ENCODE measurements at regions not wholly inside any gene's neighbourhood (a gene's known extent, or its start where the extent isn't known, plus 50 kb on each side); places are given as distances from the start of the nearest gene placed in this dataset.

- Histone ChIP-seq H2AFZ (ENCODE audit: low read depth, low read length) (no peak overlapping the region), H3K4me2 (ENCODE audit: low read length) (no peak overlapping the region), H3K27me3 (ENCODE audit: insufficient read depth, low read length) (no peaks in the 10 kb centered on the region), H3K4me1 (ENCODE audit: insufficient read depth, low read length) (no peaks in the 10 kb centered on the region), H3K9me3 (ENCODE audit: insufficient read depth, low read depth, low read length) (peaks cover 6% of the 10 kb centered on the region), H3K79me2 (ENCODE audit: insufficient read depth, low read length) (no peaks in the 10 kb centered on the region), H3K36me3 (ENCODE audit: insufficient read depth, low read length) (no peaks in the 10 kb centered on the region), H3K9ac (ENCODE audit: low read length) (no peak overlapping the region), H3K4me3 (ENCODE audit: insufficient read depth, low read depth, low read length) (no peak overlapping the region), H3K27ac (ENCODE audit: low read depth, low read length) (no peak overlapping the region), H4K20me1 (ENCODE audit: insufficient read depth, low read length) (no peaks in the 10 kb centered on the region)
- H3K4me3 Mint-ChIP-seq (ENCODE audit: unreplicated experiment), result no peak overlapping the region
- H3K36me3 Mint-ChIP-seq (ENCODE audit: low read depth, unreplicated experiment), result no peaks in the 10 kb centered on the region
- H3K9me3 Mint-ChIP-seq (ENCODE audit: unreplicated experiment), result peaks cover 6% of the 10 kb centered on the region
- peaks cover under 1% of the 10 kb centered on the region for H3K4me1 Mint-ChIP-seq (ENCODE audit: low read depth, unreplicated experiment)
- no peak for FAIRE-seq
- TF ChIP-seq CTCF (IDR thresholded peaks at IDR 0.05; ENCODE audit: insufficient read depth, low read depth, low read length) (no peak), EZH2 (IDR thresholded peaks at IDR 0.05; ENCODE audit: insufficient read depth, low read length) (no peak)
- no peak for DNase-seq (ENCODE audit: low read depth)
- no peaks in the 10 kb centered on the region for H3K27me3 Mint-ChIP-seq (ENCODE audit: low read depth, unreplicated experiment)
- H3K27ac Mint-ChIP-seq (ENCODE audit: unreplicated experiment), result no peak overlapping the region
Observed at GRCh38 chr15:46703871-46704637, 1013.3 kb upstream of the SEMA6D start.

GRCh38 chr15:46707452-46707851 is 1009.9 kb upstream of the SEMA6D start:
- no peak for DNase-seq (ENCODE audit: low read depth)
- Histone ChIP-seq H3K9ac (ENCODE audit: low read length) (no peak overlapping the region), H3K4me3 (ENCODE audit: insufficient read depth, low read depth, low read length) (no peak overlapping the region), H3K27ac (ENCODE audit: low read depth, low read length) (no peak overlapping the region), H3K4me1 (ENCODE audit: insufficient read depth, low read length) (no peaks in the 10 kb centered on the region), H3K79me2 (ENCODE audit: insufficient read depth, low read length) (no peaks in the 10 kb centered on the region), H3K4me2 (ENCODE audit: low read length) (no peak overlapping the region), H3K36me3 (ENCODE audit: insufficient read depth, low read length) (no peaks in the 10 kb centered on the region), H2AFZ (ENCODE audit: low read depth, low read length) (no peak overlapping the region), H4K20me1 (ENCODE audit: insufficient read depth, low read length) (no peaks in the 10 kb centered on the region), H3K27me3 (ENCODE audit: insufficient read depth, low read length) (no peaks in the 10 kb centered on the region), H3K9me3 (ENCODE audit: insufficient read depth, low read depth, low read length) (peaks cover 6% of the 10 kb centered on the region)
- no peak overlapping the region for H3K27ac Mint-ChIP-seq (ENCODE audit: unreplicated experiment)
- H3K27me3 Mint-ChIP-seq (ENCODE audit: low read depth, unreplicated experiment), result no peaks in the 10 kb centered on the region
- FAIRE-seq, result no peak
- H3K36me3 Mint-ChIP-seq (ENCODE audit: low read depth, unreplicated experiment), result no peaks in the 10 kb centered on the region
- H3K4me1 Mint-ChIP-seq (ENCODE audit: low read depth, unreplicated experiment), result peaks cover 3% of the 10 kb centered on the region
- TF ChIP-seq EZH2 (IDR thresholded peaks at IDR 0.05; ENCODE audit: insufficient read depth, low read length) (no peak), CTCF (IDR thresholded peaks at IDR 0.05; ENCODE audit: insufficient read depth, low read depth, low read length) (no peak)
- H3K9me3 Mint-ChIP-seq (ENCODE audit: unreplicated experiment), result peaks cover 6% of the 10 kb centered on the region
- no peak overlapping the region for H3K4me3 Mint-ChIP-seq (ENCODE audit: unreplicated experiment)

DNA sequence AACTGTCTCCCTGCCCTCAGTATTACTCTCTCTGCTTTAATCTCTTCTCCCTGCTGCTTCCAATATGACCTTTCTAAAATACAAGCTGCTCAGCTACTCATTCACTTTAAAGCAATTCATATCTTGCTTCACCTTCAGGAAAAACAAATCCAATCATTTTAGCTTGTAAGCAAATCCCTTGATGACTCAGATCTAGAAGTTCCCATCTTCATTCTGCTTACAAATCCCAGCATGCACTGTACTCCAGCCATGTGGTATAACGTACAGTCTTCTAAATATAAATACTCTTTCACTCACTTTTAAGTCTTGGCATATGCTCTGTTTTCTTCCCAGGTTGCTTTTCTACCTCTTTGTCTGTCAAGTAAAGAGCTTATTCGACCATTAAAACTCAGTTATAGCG is 1009.1 kb upstream of the SEMA6D start:
- H3K79me2 ChIP-seq (ENCODE audit: insufficient read depth, low read length), result no peaks in the 10 kb centered on the region
- no peak overlapping the region for H3K9ac ChIP-seq (ENCODE audit: low read length)
- no peaks in the 10 kb centered on the region for H3K27me3 Mint-ChIP-seq (ENCODE audit: low read depth, unreplicated experiment)
- FAIRE-seq (no peak), DNase-seq (ENCODE audit: low read depth) (no peak)
- TF ChIP-seq CTCF (IDR thresholded peaks at IDR 0.05; ENCODE audit: insufficient read depth, low read depth, low read length) (no peak), EZH2 (IDR thresholded peaks at IDR 0.05; ENCODE audit: insufficient read depth, low read length) (no peak)
- peaks cover 3% of the 10 kb centered on the region for H3K9me3 ChIP-seq (ENCODE audit: insufficient read depth, low read depth, low read length)
- H3K4me1 ChIP-seq (ENCODE audit: insufficient read depth, low read length), result no peaks in the 10 kb centered on the region
- no peak overlapping the region for H3K4me3 ChIP-seq (ENCODE audit: insufficient read depth, low read depth, low read length)
- H3K27ac Mint-ChIP-seq (ENCODE audit: unreplicated experiment), result no peak overlapping the region
- no peak overlapping the region for H3K4me2 ChIP-seq (ENCODE audit: low read length)
- no peak overlapping the region for H3K27ac ChIP-seq (ENCODE audit: low read depth, low read length)
- peaks cover 6% of the 10 kb centered on the region for H3K9me3 Mint-ChIP-seq (ENCODE audit: unreplicated experiment)
- no peaks in the 10 kb centered on the region for H4K20me1 ChIP-seq (ENCODE audit: insufficient read depth, low read length)
- no peaks in the 10 kb centered on the region for H3K36me3 ChIP-seq (ENCODE audit: insufficient read depth, low read length)
- no peaks in the 10 kb centered on the region for H3K27me3 ChIP-seq (ENCODE audit: insufficient read depth, low read length)
- H3K4me3 Mint-ChIP-seq (ENCODE audit: unreplicated experiment), result no peak overlapping the region
- H2AFZ ChIP-seq (ENCODE audit: low read depth, low read length), result no peak overlapping the region
- H3K36me3 Mint-ChIP-seq (ENCODE audit: low read depth, unreplicated experiment), result no peaks in the 10 kb centered on the region
- peaks cover 3% of the 10 kb centered on the region for H3K4me1 Mint-ChIP-seq (ENCODE audit: low read depth, unreplicated experiment)

All from astrocyte (in vitro differentiated cells and primary cell).